HCT116 (cell line): ENCODE measurements at regions not wholly inside any gene's neighbourhood (a gene's known extent, or its start where the extent isn't known, plus 50 kb on each side); places are given as distances from the start of the nearest gene placed in this dataset.

Experiments used
- ATAC-seq: fragments of 200-7000 bp; cut with Tn5 transposase; 2 replicates; pipeline ENCODE4 v1.9.1; 2020; ENCODE audit warnings: mild to moderate bottlenecking, moderate library complexity
- BruUV-seq: library from RNA; stranded (reverse); fragments of 400-500 nt; replicated peaks from 2 replicates; lab custom pipeline; 2021; lab: Mats Ljungman, UMichigan
- CTCF ChIA-PET: fragments of 300-600 bp; sonication (Branson Sonifier 250); formaldehyde crosslinking; loops from one replicate; lab custom pipeline; 2021; ENCODE audit warnings: antibody characterized with exemption; lab: Charles Lee
- POLR2A ChIA-PET: fragments of 300-600, 350-600 bp; sonication (Branson Sonifier 250); formaldehyde crosslinking; loops from one replicate; lab custom pipeline; 2021; ENCODE audit warnings: antibody characterized with exemption; lab: Charles Lee
- RAD21 ChIA-PET, 2 experiments: fragments of 300-600 bp; sonication (Branson Sonifier 250); formaldehyde crosslinking; loops; one replicate each; lab custom pipeline; 2023; ENCODE audit warnings: low total read pairs in 2 of 2; ENCODE audit not compliant: uncharacterized antibody in 2 of 2, unreplicated experiment in 2 of 2, low non-redundant PET in 1 of 2; lab: Charles Lee
- DNase-seq: peaks from one replicate; pipeline ENCODE4 v3.0.0-alpha.2; 2010; ENCODE audit warnings: low read depth, low spot score
- H2AFZ ChIP-seq: fragments of 200-600 bp; shearing (Covaris generic), sonication (generic); 2 replicates; pipeline ENCODE4 v1.6.1; 2017; ENCODE audit warnings: low read depth, mixed run types, mixed read lengths, antibody characterized with exemption, low read length; ENCODE audit not compliant: poor library complexity, severe bottlenecking
- H3K27ac ChIP-seq: 2 replicates; pipeline ENCODE4 v1.5.1; 2012; ENCODE audit warnings: low read depth, low read length
- H3K27me3 ChIP-seq: fragments of 200-600 bp; sonication (generic); 2 replicates; pipeline ENCODE4 v1.6.1; 2016; ENCODE audit warnings: mixed run types, low read length, mixed read lengths; ENCODE audit not compliant: insufficient read depth
- H3K36me3 ChIP-seq, 2 experiments: fragments of 200-500 bp in 1 of 2; fragments of 200-600 bp in 1 of 2; sonication (Bioruptor generic) in 1 of 2; sonication (generic) in 1 of 2; 2 replicates each; pipeline versions ENCODE4 v1.5.1 to v1.6.1; 2014 to 2016; ENCODE audit warnings: low read length in 2 of 2, inconsistent platforms in 1 of 2, mixed read lengths in 1 of 2, mixed run types in 1 of 2; ENCODE audit not compliant: insufficient read depth in 2 of 2, control insufficient read depth in 1 of 2
- H3K4me1 ChIP-seq, 2 experiments: fragments of 200-600 bp in 1 of 2; sonication (generic) in 1 of 2; 2 replicates each; pipeline versions ENCODE4 v1.5.1 to v1.6.1; 2012 to 2017; ENCODE audit warnings: low read length in 2 of 2, inconsistent platforms in 1 of 2, mild to moderate bottlenecking in 1 of 2, mixed read lengths in 1 of 2, mixed run types in 1 of 2, moderate library complexity in 1 of 2; ENCODE audit not compliant: insufficient read depth in 2 of 2, control insufficient read depth in 1 of 2
- H3K4me2 ChIP-seq: fragments of 200-600 bp; sonication (generic); 2 replicates; pipeline ENCODE4 v1.6.1; 2017; ENCODE audit warnings: mixed run types, low read length, mixed read lengths
- H3K4me3 ChIP-seq, 2 experiments: fragments of 200-600 bp in 1 of 2; sonication (generic) in 1 of 2; replicated peaks in 1 of 2; 2 replicates each; pipeline ENCODE4 v1.5.1; 2011 to 2016; ENCODE audit warnings: low read length in 2 of 2, control low read depth in 1 of 2, low read depth in 1 of 2, mild to moderate bottlenecking in 1 of 2, mixed read lengths in 1 of 2, mixed run types in 1 of 2
- H3K79me2 ChIP-seq: fragments of 200-600 bp; sonication (generic); 2 replicates; pipeline ENCODE4 v1.6.1; 2017; ENCODE audit warnings: mild to moderate bottlenecking, mixed run types, low read length, moderate library complexity, mixed read lengths; ENCODE audit not compliant: insufficient read depth
- H3K9ac ChIP-seq: fragments of 200-600 bp; sonication (generic); 2 replicates; pipeline ENCODE4 v1.6.1; 2016; ENCODE audit warnings: low read length, mixed read lengths
- H3K9me2 ChIP-seq: fragments of 200-600 bp; sonication (generic), shearing (Covaris generic); 2 replicates; pipeline ENCODE4 v1.6.1; 2017; ENCODE audit warnings: mixed run types, mild to moderate bottlenecking, moderate library complexity; ENCODE audit not compliant: insufficient read depth
- H3K9me3 ChIP-seq, 2 experiments: fragments of 200-500 bp in 1 of 2; fragments of 200-600 bp in 1 of 2; sonication (Bioruptor generic) in 1 of 2; sonication (generic) in 1 of 2; 2 replicates each; pipeline ENCODE4 v1.6.1; 2014 to 2017; ENCODE audit warnings: low read length in 2 of 2, mixed read lengths in 2 of 2, inconsistent platforms in 1 of 2, low read depth in 1 of 2, mild to moderate bottlenecking in 1 of 2, mixed run types in 1 of 2, moderate library complexity in 1 of 2; ENCODE audit not compliant: control insufficient read depth in 1 of 2, insufficient read depth in 1 of 2
- H4K20me1 ChIP-seq: fragments of 200-600 bp; sonication (generic), shearing (Covaris generic); 2 replicates; pipeline ENCODE4 v1.6.1; 2017; ENCODE audit warnings: mixed run types, mild to moderate bottlenecking, moderate library complexity; ENCODE audit not compliant: insufficient read depth
- ATF3 ChIP-seq: IDR thresholded peaks from 2 replicates; pipeline ENCODE4 v1.6.1; 2012
- EGR1 ChIP-seq: IDR thresholded peaks from 2 replicates; pipeline ENCODE4 v1.6.1; 2012; ENCODE audit warnings: low read depth
- ELF1 ChIP-seq: IDR thresholded peaks from 2 replicates; pipeline ENCODE4 v1.6.1; 2012; ENCODE audit warnings: low read depth, borderline replicate concordance
- EZH2 ChIP-seq: fragments of 200-600 bp; sonication (generic); IDR thresholded peaks from 2 replicates; pipeline ENCODE4 v1.6.1; 2017; ENCODE audit warnings: antibody characterized with exemption, mixed run types
- EZH2phosphoT487 ChIP-seq: fragments of 200-600 bp; IDR thresholded peaks from 2 replicates; pipeline ENCODE4 v1.6.1; 2018; ENCODE audit warnings: antibody characterized with exemption, borderline replicate concordance
- FOSL1 ChIP-seq: IDR thresholded peaks from 2 replicates; pipeline ENCODE4 v1.6.1; 2012; ENCODE audit warnings: low read depth
- JUND ChIP-seq: IDR thresholded peaks from 2 replicates; pipeline ENCODE4 v1.6.1; 2012
- MAX ChIP-seq: IDR thresholded peaks from 2 replicates; pipeline ENCODE4 v1.6.1; 2012
- POLR2AphosphoS5 ChIP-seq: IDR thresholded peaks from 2 replicates; pipeline ENCODE4 v1.6.1; 2011; ENCODE audit warnings: mild to moderate bottlenecking, low read depth, low read length, moderate library complexity
- RAD21 ChIP-seq: IDR thresholded peaks from 2 replicates; pipeline ENCODE4 v1.6.1; 2012; ENCODE audit warnings: low read depth, mild to moderate bottlenecking
- REST ChIP-seq: IDR thresholded peaks from 2 replicates; pipeline ENCODE4 v1.6.1; 2012; ENCODE audit warnings: low read depth
- SIN3A ChIP-seq: IDR thresholded peaks from 2 replicates; pipeline ENCODE4 v1.6.1; 2012; ENCODE audit warnings: low read depth
- SP1 ChIP-seq: IDR thresholded peaks from 2 replicates; pipeline ENCODE4 v1.6.1; 2012; ENCODE audit warnings: low read depth
- TCF7L2 ChIP-seq: IDR thresholded peaks from 2 replicates; pipeline ENCODE4 v1.7.0; 2011; ENCODE audit warnings: borderline replicate concordance, inconsistent platforms; ENCODE audit not compliant: insufficient read depth, insufficient read length; ENCODE audit errors: extremely low read depth
- YY1 ChIP-seq: IDR thresholded peaks from 2 replicates; pipeline ENCODE4 v1.6.1; 2011; ENCODE audit warnings: low read length, low read depth, moderate library complexity, mild to moderate bottlenecking; ENCODE audit not compliant: insufficient replicate concordance; ENCODE audit errors: extremely low read depth
- ZBTB33 ChIP-seq: IDR thresholded peaks from 2 replicates; pipeline ENCODE4 v1.6.1; 2011; ENCODE audit warnings: mild to moderate bottlenecking, low read length, moderate library complexity; ENCODE audit not compliant: insufficient replicate concordance; ENCODE audit errors: extremely low read depth
- ZNF274 ChIP-seq: fragments of 200-500 bp; sonication (Bioruptor generic); IDR thresholded peaks from 2 replicates; pipeline ENCODE4 v1.6.1; 2014; ENCODE audit warnings: mild to moderate bottlenecking, low read depth, low read length, inconsistent platforms
- intact Hi-C: fragments of 100-400 bp; cut with micrococcal nuclease; formaldehyde crosslinking; loops from 2 replicates; pipeline ENCODE4 v1.10.0; 2022

GRCh38 chr2:47288864-47289263 lies 80.2 kb upstream of the EPCAM start:
- no peak overlapping the region for H2AFZ ChIP-seq
- ATAC-seq (no peak), DNase-seq (no peak)
- no peaks in the 10 kb centered on the region for H3K27me3 ChIP-seq
- H3K27ac ChIP-seq: no peak overlapping the region
- ChIA-PET RAD21 (no interaction called here), CTCF (no interaction called here), POLR2A (no interaction called here)
- no TSS peak for BruUV-seq
- no peaks in the 10 kb centered on the region for H3K9me3 ChIP-seq
- no peaks in the 10 kb centered on the region for H3K79me2 ChIP-seq
- H3K9ac ChIP-seq: no peak overlapping the region
- H3K4me1 ChIP-seq: peaks cover 0 to 9% of the 10 kb centered on the region in 2 experiments; a peak in 1 of 4 replicates
- TF ChIP-seq MAX: no peak
- TF ChIP-seq ATF3: no peak
- no peak for TF ChIP-seq EZH2phosphoT487
- TF ChIP-seq YY1: no peak
- TF ChIP-seq JUND: no peak
- TF ChIP-seq FOSL1: no peak
- TF ChIP-seq SIN3A: no peak
- TF ChIP-seq EGR1: no peak
- TF ChIP-seq ZBTB33: no peak
- TF ChIP-seq ELF1: no peak
- TF ChIP-seq EZH2: no peak
- no peak for TF ChIP-seq ZNF274
- no peak for TF ChIP-seq SP1
- TF ChIP-seq TCF7L2: no peak
- TF ChIP-seq RAD21: no peak
- no peak for TF ChIP-seq REST
- no peak for TF ChIP-seq POLR2AphosphoS5
- no peaks in the 10 kb centered on the region for H3K36me3 ChIP-seq
- no peaks in the 10 kb centered on the region for H4K20me1 ChIP-seq
- no peak overlapping the region for H3K4me3 ChIP-seq
- H3K4me2 ChIP-seq: no peak overlapping the region
- no peaks in the 10 kb centered on the region for H3K9me2 ChIP-seq
- intact Hi-C loops: no loop called here
